GM23338 (cell line): ENCODE measurements at regions not wholly inside any gene's neighbourhood (a gene's known extent, or its start where the extent isn't known, plus 50 kb on each side); places are given as distances from the start of the nearest gene placed in this dataset.

ENCODE experiments used
- CREB1 ChIP-seq: fragments of 250-450 bp; sonication (Bioruptor Pico); IDR thresholded peaks from 2 replicates; pipeline ENCODE4 v1.5.0; 2020; ENCODE audit warnings: low read depth, mild to moderate bottlenecking, moderate library complexity
- CTCF ChIP-seq, 2 experiments: fragments of 200-600 bp in 1 of 2; sonication (generic) in 1 of 2; conservative IDR thresholded peaks; 2 replicates each; pipeline versions ENCODE4 v1.5.1 to v1.6.1; 2016 to 2017; ENCODE audit warnings: antibody characterized with exemption in 2 of 2, low read depth in 2 of 2, mild to moderate bottlenecking in 2 of 2, moderate library complexity in 1 of 2
- ETS1 ChIP-seq: IDR thresholded peaks from 2 replicates; pipeline ENCODE4 v1.6.1; 2016; ENCODE audit warnings: antibody characterized with exemption
- EZH2 ChIP-seq: fragments of 200-600 bp; sonication (generic); IDR thresholded peaks from one replicate; pipeline ENCODE4 v1.8.0; 2017; ENCODE audit warnings: antibody characterized with exemption, mild to moderate bottlenecking, low read depth; ENCODE audit not compliant: unreplicated experiment
- EZH2phosphoT487 ChIP-seq: fragments of 200-600 bp; sonication (generic); IDR thresholded peaks from one replicate; pipeline ENCODE4 v1.8.1; 2018; ENCODE audit warnings: antibody characterized with exemption; ENCODE audit not compliant: unreplicated experiment
- JUNB ChIP-seq: IDR thresholded peaks from one replicate; pipeline ENCODE4 v1.6.1; 2016; ENCODE audit warnings: antibody characterized with exemption; ENCODE audit not compliant: unreplicated experiment
- NANOG ChIP-seq: IDR thresholded peaks from 2 replicates; pipeline ENCODE4 v1.6.1; 2016; ENCODE audit warnings: antibody characterized with exemption, borderline replicate concordance
- POLR2AphosphoS5 ChIP-seq: IDR thresholded peaks from 2 replicates; pipeline ENCODE4 v1.6.1; 2016; ENCODE audit warnings: antibody characterized with exemption, low read depth
- REST ChIP-seq: IDR thresholded peaks from one replicate; pipeline ENCODE4 v1.6.1; 2018; ENCODE audit warnings: antibody characterized with exemption; ENCODE audit not compliant: unreplicated experiment
- STAT1 ChIP-seq: IDR thresholded peaks from one replicate; pipeline ENCODE4 v1.6.1; 2016; ENCODE audit warnings: antibody characterized with exemption; ENCODE audit not compliant: unreplicated experiment
- ZNF114 ChIP-seq: fragments of 250-450 bp; sonication (Bioruptor Pico); IDR thresholded peaks from 2 replicates; pipeline ENCODE4 v1.5.0; 2020; ENCODE audit warnings: mild to moderate bottlenecking, moderate library complexity
- ZNF331 ChIP-seq: fragments of 250-450 bp; sonication (Bioruptor Pico); IDR thresholded peaks from 2 replicates; pipeline ENCODE4 v1.5.0; 2020; ENCODE audit warnings: low read depth, mild to moderate bottlenecking, moderate library complexity

GRCh38 chr10:29736366-29737073, 101.7 kb upstream of the SVIL start:
- TF ChIP-seq CTCF (conservative IDR thresholded peaks at IDR 0.05; ENCODE audit: low read depth in 2 of 2), result no peak
- TF ChIP-seq POLR2AphosphoS5, result no peak
- TF ChIP-seq CREB1, result no peak
- no peak for TF ChIP-seq REST
- TF ChIP-seq JUNB, result no peak
- no peak for TF ChIP-seq EZH2phosphoT487
- TF ChIP-seq EZH2, result no peak
- no peak for TF ChIP-seq NANOG
- no peak for TF ChIP-seq ZNF331 (CRISPR knock-in tag)
- TF ChIP-seq STAT1, result no peak
- no peak for TF ChIP-seq ZNF114 (CRISPR knock-in tag)
- TF ChIP-seq ETS1, result no peak
